ENCODE measurements at regions not wholly inside any gene's neighbourhood (a gene's known extent, or its start where the extent isn't known, plus 50 kb on each side); places are given as distances from the start of the nearest gene placed in this dataset.

DNA sequence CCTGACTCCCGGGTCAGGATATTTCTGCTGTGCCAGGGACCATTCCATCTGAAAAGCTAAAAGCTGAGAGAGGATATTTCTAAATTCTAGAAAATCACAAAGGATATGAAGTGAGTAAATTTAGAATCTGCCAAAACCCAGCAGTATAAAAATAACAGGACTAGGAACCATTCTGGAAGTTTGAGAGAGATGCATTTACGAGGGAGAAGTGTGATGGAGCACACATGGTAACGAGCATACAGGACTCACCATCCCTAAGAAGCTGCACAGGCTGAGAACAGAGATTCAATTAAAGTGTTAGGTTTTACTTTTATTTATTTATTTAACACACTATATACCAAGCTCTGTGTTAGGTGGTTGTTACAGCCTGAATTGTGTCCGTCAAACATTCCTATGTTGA, 116.3 kb downstream of the GLUL start:
- Histone ChIP-seq H3K4me1 (ENCODE audit: control insufficient read depth, insufficient read depth, low read length) (no peaks in the 10 kb centered on the region), H3K9me3 (ENCODE audit: control insufficient read depth, low read length) (no peaks in the 10 kb centered on the region), H3K4me3 (ENCODE audit: low read length) (no peak overlapping the region), H3K27me3 (replicated peaks; ENCODE audit: control insufficient read depth, insufficient read depth, low read length) (no peaks in the 10 kb centered on the region), H3K9ac (ENCODE audit: low read length) (no peak overlapping the region), H3K36me3 (ENCODE audit: control insufficient read depth, insufficient read depth, low read length, severe bottlenecking) (no peaks in the 10 kb centered on the region)
- DNase-seq (ENCODE audit: low read depth): no peak

DNA sequence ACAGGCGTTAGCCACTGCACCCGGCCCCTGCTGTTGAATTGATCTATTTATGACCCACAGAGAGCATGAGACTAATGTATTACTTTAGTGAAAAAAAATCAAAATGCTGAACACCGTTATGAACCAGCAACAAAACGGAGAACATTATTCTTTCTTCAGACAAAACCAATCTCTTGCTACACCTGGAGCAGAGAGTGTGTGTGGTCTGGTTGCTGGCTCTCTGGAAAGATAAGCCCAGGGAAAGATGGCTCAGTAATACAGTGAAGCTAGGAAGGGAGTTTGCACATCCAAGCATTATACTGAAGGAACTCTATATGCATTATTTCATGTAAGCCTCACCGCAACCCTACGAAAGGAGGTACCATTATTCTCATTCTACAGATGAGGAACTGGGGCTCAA, 117.0 kb downstream of the GLUL start:
- H3K9me3 ChIP-seq (ENCODE audit: control insufficient read depth, low read length): no peaks in the 10 kb centered on the region
- no peaks in the 10 kb centered on the region for H3K27me3 ChIP-seq (replicated peaks; ENCODE audit: control insufficient read depth, insufficient read depth, low read length)
- no peak for DNase-seq (ENCODE audit: low read depth)
- no peak overlapping the region for H3K4me3 ChIP-seq (ENCODE audit: low read length)
- no peaks in the 10 kb centered on the region for H3K4me1 ChIP-seq (ENCODE audit: control insufficient read depth, insufficient read depth, low read length)
- H3K36me3 ChIP-seq (ENCODE audit: control insufficient read depth, insufficient read depth, low read length, severe bottlenecking): no peaks in the 10 kb centered on the region
- H3K9ac ChIP-seq (ENCODE audit: low read length): no peak overlapping the region

DNA sequence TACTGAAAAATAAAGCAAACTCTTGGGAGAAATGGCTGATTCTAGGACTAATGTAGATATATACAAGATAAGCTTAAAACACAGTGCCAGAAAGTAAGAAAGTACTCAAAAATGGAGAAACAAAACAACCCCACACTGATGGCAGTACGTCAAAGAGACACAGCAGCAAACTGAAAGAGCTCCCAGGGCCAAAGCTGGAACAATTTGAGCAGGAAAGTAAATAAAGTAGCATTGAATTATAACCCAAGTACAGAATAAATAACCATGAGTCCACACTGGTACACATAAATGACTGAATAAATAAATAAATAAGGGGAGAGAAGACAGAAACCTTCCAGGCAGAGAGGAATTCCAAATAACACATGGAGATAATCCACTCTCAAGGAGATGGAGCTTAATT, 120.9 kb downstream of the GLUL start:
- Histone ChIP-seq H3K4me3 (ENCODE audit: low read length) (no peak overlapping the region), H3K9me3 (ENCODE audit: control insufficient read depth, low read length) (no peaks in the 10 kb centered on the region), H3K4me1 (ENCODE audit: control insufficient read depth, insufficient read depth, low read length) (no peaks in the 10 kb centered on the region), H3K9ac (ENCODE audit: low read length) (no peak overlapping the region), H3K36me3 (ENCODE audit: control insufficient read depth, insufficient read depth, low read length, severe bottlenecking) (no peaks in the 10 kb centered on the region), H3K27me3 (replicated peaks; ENCODE audit: control insufficient read depth, insufficient read depth, low read length) (peaks cover 3% of the 10 kb centered on the region)
- DNase-seq (ENCODE audit: low read depth): no peak

DNA sequence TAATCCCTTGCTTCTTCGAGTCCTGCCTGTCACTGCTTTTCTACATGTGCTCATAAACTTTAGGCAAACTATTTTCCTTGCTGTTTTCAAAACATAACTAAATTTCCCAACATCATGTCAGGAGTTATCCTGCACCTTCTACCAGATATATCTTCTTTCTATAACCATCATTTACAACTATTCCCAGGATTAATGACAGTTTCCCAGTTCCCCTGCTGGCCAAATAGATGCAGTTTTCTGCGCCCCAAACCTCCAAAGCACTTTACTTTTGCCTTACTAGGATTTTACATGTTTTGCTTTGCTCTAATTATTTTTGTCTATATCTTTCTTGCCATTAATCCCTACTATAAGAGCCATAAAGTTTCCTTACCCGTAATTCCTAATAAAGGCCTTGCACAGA, 122.5 kb downstream of the GLUL start:
- H3K27me3 ChIP-seq (replicated peaks; ENCODE audit: control insufficient read depth, insufficient read depth, low read length): peaks cover 3% of the 10 kb centered on the region
- no peak for DNase-seq (ENCODE audit: low read depth)
- no peaks in the 10 kb centered on the region for H3K36me3 ChIP-seq (ENCODE audit: control insufficient read depth, insufficient read depth, low read length, severe bottlenecking)
- H3K9ac ChIP-seq (ENCODE audit: low read length): no peak overlapping the region
- no peak overlapping the region for H3K4me3 ChIP-seq (ENCODE audit: low read length)
- no peaks in the 10 kb centered on the region for H3K4me1 ChIP-seq (ENCODE audit: control insufficient read depth, insufficient read depth, low read length)
- no peaks in the 10 kb centered on the region for H3K9me3 ChIP-seq (ENCODE audit: control insufficient read depth, low read length)

DNA sequence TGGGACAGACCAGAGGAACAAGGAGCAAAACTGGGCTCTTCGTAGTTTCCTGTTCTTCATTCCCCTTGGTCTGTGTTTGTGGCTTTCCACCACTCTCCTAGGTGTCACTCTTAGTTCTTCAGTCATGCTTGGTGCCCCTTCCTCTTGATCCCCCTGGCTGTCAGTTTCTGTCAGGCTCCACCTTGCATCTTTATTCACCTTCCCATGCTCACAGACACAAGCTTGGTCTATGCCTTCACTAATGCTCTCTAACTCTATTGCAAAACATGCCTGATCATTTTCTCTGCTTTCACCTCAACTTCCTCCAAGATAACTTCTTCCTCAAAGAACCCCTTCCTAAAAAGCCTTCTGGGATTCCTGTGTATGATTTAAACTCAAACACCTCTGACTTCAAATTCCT, 122.9 kb downstream of the GLUL start:
- no peak for DNase-seq (ENCODE audit: low read depth)
- no peaks in the 10 kb centered on the region for H3K9me3 ChIP-seq (ENCODE audit: control insufficient read depth, low read length)
- H3K4me3 ChIP-seq (ENCODE audit: low read length): no peak overlapping the region
- no peaks in the 10 kb centered on the region for H3K36me3 ChIP-seq (ENCODE audit: control insufficient read depth, insufficient read depth, low read length, severe bottlenecking)
- peaks cover 3% of the 10 kb centered on the region for H3K27me3 ChIP-seq (replicated peaks; ENCODE audit: control insufficient read depth, insufficient read depth, low read length)
- no peaks in the 10 kb centered on the region for H3K4me1 ChIP-seq (ENCODE audit: control insufficient read depth, insufficient read depth, low read length)
- no peak overlapping the region for H3K9ac ChIP-seq (ENCODE audit: low read length)

DNA sequence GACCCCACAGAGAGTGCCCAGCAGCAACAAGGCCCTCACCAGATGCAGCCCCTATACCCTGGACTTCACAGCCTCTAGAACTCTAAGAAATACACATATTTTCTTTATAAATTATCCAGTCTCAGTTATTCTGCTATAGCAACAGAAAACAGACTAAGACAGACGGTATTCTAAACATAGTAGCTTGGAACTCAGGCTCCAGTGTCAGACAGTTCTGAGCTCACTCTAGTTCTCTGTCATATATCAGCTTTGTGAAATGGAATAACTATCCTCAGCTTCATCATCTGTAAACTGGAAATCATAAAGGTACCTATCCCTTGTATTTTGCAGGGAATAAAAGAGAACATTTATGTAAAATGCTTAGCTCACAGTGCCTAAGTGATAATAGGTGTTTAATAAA, 127.4 kb downstream of the GLUL start:
- Histone ChIP-seq H3K4me3 (ENCODE audit: low read length) (no peak overlapping the region), H3K27me3 (replicated peaks; ENCODE audit: control insufficient read depth, insufficient read depth, low read length) (peaks cover 3% of the 10 kb centered on the region), H3K4me1 (ENCODE audit: control insufficient read depth, insufficient read depth, low read length) (peaks cover 9% of the 10 kb centered on the region), H3K9me3 (ENCODE audit: control insufficient read depth, low read length) (no peaks in the 10 kb centered on the region), H3K36me3 (ENCODE audit: control insufficient read depth, insufficient read depth, low read length, severe bottlenecking) (no peaks in the 10 kb centered on the region), H3K9ac (ENCODE audit: low read length) (no peak overlapping the region)
- no peak for DNase-seq (ENCODE audit: low read depth)

DNA sequence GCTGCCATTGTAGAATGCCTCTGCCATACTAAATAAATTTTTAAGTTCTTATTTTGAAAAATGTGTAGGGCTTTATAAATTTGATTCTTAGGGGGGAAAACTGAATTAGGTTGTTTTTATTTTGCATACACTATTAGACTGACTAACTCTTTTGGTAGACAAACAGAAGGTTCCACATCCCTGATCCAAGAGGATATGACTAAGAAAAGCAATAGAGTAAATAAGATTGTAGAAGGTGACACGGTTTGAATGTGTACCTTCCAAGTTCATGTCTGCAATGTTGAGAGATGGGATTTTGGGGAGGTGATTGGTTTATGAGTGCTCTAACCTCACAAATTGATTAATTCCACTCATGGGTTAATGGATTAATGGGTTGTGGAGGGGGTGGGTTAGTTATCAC, 127.9 kb downstream of the GLUL start:
- DNase-seq (ENCODE audit: low read depth): no peak
- Histone ChIP-seq H3K4me1 (ENCODE audit: control insufficient read depth, insufficient read depth, low read length) (peaks cover 12% of the 10 kb centered on the region), H3K9me3 (ENCODE audit: control insufficient read depth, low read length) (no peaks in the 10 kb centered on the region), H3K4me3 (ENCODE audit: low read length) (no peak overlapping the region), H3K27me3 (replicated peaks; ENCODE audit: control insufficient read depth, insufficient read depth, low read length) (peaks cover 2% of the 10 kb centered on the region), H3K9ac (ENCODE audit: low read length) (no peak overlapping the region), H3K36me3 (ENCODE audit: control insufficient read depth, insufficient read depth, low read length, severe bottlenecking) (no peaks in the 10 kb centered on the region)

DNA sequence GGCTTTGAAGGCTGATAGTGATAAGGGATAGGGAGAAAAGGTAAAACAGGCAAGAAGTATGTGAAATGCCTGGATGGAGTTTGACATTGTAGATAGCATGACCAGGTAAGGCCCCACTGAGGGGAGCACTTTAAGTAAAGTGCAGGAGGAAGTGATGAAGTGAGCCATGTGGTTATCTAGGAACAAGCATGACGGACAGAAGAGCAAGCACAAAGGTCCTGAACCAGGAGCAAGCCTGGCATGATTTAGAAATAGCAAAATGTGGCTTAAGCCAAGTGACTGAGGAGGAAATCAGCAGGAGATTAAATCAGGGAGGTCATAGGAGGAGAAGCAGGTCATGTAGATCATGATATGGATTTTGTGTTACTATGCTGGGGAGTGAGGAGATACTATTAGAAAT, 129.2 kb downstream of the GLUL start:
- no peak overlapping the region for H3K9ac ChIP-seq (ENCODE audit: low read length)
- H3K4me1 ChIP-seq (ENCODE audit: control insufficient read depth, insufficient read depth, low read length): peaks cover 12% of the 10 kb centered on the region
- no peaks in the 10 kb centered on the region for H3K36me3 ChIP-seq (ENCODE audit: control insufficient read depth, insufficient read depth, low read length, severe bottlenecking)
- H3K27me3 ChIP-seq (replicated peaks; ENCODE audit: control insufficient read depth, insufficient read depth, low read length): no peaks in the 10 kb centered on the region
- no peak for DNase-seq (ENCODE audit: low read depth)
- no peak overlapping the region for H3K4me3 ChIP-seq (ENCODE audit: low read length)
- H3K9me3 ChIP-seq (ENCODE audit: control insufficient read depth, low read length): no peaks in the 10 kb centered on the region

DNA sequence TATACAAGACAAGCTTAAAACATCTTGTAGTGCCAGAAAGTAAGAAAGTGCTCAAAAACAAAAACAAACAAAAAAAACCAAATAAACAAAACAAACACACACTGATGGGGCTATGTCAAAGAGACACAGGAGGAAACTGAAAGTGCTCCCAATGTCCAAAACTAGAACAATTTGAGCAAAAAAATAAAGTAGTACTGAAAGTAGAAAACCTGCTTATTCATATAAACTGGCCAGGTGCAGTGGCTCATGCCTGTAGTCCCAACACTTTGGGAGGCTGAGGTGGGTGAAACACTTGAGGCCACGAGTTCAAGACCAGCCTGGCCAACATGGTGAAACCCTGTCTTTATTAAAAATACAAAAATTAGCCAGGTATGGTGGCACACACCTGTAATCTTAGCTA, 129.9 kb downstream of the GLUL start:
- Histone ChIP-seq H3K36me3 (ENCODE audit: control insufficient read depth, insufficient read depth, low read length, severe bottlenecking) (no peaks in the 10 kb centered on the region), H3K9me3 (ENCODE audit: control insufficient read depth, low read length) (no peaks in the 10 kb centered on the region), H3K4me1 (ENCODE audit: control insufficient read depth, insufficient read depth, low read length) (peaks cover 12% of the 10 kb centered on the region), H3K4me3 (ENCODE audit: low read length) (no peak overlapping the region), H3K9ac (ENCODE audit: low read length) (no peak overlapping the region), H3K27me3 (replicated peaks; ENCODE audit: control insufficient read depth, insufficient read depth, low read length) (no peaks in the 10 kb centered on the region)
- DNase-seq (ENCODE audit: low read depth): no peak

DNA sequence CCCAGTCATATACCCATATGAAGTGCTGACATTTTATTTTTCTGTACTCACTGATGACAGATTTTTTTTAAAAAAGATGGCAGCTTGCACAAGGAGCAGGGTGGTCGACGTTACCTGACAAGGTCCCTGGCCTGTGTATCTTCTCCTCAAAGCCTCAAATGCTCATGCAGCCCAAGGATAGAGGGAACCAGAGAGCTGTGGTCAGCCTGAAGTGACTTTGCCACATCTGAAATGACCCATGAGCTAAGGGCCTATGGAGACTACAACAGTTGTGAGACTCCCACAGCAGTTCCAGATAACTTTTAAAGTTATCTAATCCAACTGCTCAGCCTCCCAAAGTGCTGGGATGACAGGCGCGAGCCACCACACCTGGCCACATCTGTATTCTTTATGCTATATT, 131.1 kb downstream of the GLUL start:
- no peaks in the 10 kb centered on the region for H3K36me3 ChIP-seq (ENCODE audit: control insufficient read depth, insufficient read depth, low read length, severe bottlenecking)
- peaks cover 12% of the 10 kb centered on the region for H3K4me1 ChIP-seq (ENCODE audit: control insufficient read depth, insufficient read depth, low read length)
- H3K4me3 ChIP-seq (ENCODE audit: low read length): no peak overlapping the region
- no peak for DNase-seq (ENCODE audit: low read depth)
- no peaks in the 10 kb centered on the region for H3K27me3 ChIP-seq (replicated peaks; ENCODE audit: control insufficient read depth, insufficient read depth, low read length)
- no peak overlapping the region for H3K9ac ChIP-seq (ENCODE audit: low read length)
- H3K9me3 ChIP-seq (ENCODE audit: control insufficient read depth, low read length): no peaks in the 10 kb centered on the region

DNA sequence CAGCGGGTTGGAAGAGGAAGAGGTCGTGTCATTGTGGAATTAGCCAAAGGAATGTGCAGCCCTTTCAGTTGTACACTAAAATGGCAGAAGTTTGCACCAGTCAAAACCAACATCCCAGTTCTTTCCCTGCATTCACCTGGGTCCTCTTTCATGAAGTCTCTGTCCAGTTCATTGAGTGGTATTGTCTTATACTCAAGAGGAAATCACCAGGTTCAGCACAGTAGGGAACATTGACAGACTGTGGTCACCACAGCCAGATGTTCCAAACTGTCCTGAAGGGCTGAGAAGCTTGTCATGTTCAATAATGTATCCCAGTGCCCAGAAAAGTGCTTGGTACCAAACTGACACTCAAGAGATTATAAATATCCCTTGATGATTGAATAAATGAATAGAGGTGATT, 131.6 kb downstream of the GLUL start:
- H3K9me3 ChIP-seq (ENCODE audit: control insufficient read depth, low read length): no peaks in the 10 kb centered on the region
- H3K4me1 ChIP-seq (ENCODE audit: control insufficient read depth, insufficient read depth, low read length): peaks cover 12% of the 10 kb centered on the region
- H3K4me3 ChIP-seq (ENCODE audit: low read length): no peak overlapping the region
- H3K27me3 ChIP-seq (replicated peaks; ENCODE audit: control insufficient read depth, insufficient read depth, low read length): no peaks in the 10 kb centered on the region
- DNase-seq (ENCODE audit: low read depth): no peak
- no peak overlapping the region for H3K9ac ChIP-seq (ENCODE audit: low read length)
- H3K36me3 ChIP-seq (ENCODE audit: control insufficient read depth, insufficient read depth, low read length, severe bottlenecking): no peaks in the 10 kb centered on the region

DNA sequence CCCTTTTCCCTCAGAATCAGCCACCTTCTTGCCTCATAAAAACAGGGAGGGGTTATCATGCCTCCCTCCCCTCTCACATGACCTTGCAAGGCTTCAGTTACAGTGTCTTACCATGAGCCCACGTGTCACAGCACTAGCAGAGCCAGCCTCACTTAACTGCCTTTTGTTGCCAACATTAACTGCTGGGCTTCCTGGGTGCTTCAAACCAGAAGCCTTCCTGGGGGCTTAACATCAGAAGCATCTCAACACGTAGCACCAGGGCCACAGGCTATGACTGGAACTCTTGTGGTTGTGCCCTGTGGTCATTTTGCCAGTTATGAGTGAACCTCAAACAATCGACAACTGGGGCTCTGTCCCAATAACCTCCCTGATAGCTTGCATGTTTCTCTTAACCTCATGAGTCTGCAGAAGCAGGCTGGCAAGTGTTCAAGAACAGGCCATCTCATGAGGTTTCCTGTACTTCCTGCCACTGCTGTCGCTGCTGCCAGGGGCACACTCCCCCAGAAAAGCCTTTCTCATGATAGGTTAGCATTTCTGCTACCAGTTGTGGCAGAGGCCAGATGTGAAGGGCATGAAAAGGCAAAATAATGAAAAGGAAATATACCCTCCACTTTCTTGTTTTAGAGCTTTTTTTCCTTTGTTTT, 132.2 kb downstream of the GLUL start:
- peak; percentile 49 for DNase-seq (ENCODE audit: low read depth)
- Histone ChIP-seq H3K36me3 (ENCODE audit: control insufficient read depth, insufficient read depth, low read length, severe bottlenecking) (no peaks in the 10 kb centered on the region), H3K4me1 (ENCODE audit: control insufficient read depth, insufficient read depth, low read length) (peaks cover 12% of the 10 kb centered on the region), H3K4me3 (ENCODE audit: low read length) (no peak overlapping the region), H3K27me3 (replicated peaks; ENCODE audit: control insufficient read depth, insufficient read depth, low read length) (no peaks in the 10 kb centered on the region), H3K9me3 (ENCODE audit: control insufficient read depth, low read length) (no peaks in the 10 kb centered on the region), H3K9ac (ENCODE audit: low read length) (no peak overlapping the region)

Measured in adipocyte (in vitro differentiated cells).